Inferior parietal cortex (tissue), 1 donor: ENCODE measurements at regions not wholly inside any gene's neighbourhood (a gene's known extent, or its start where the extent isn't known, plus 50 kb on each side); places are given as distances from the start of the nearest gene placed in this dataset.
"Not testable (repeated sequence)": the region's sequence is repeated elsewhere in the genome, so short reads cannot be mapped to it uniquely, and the experiment has no call there.

Source experiments
- DNase-seq: peaks from one replicate; pipeline ENCODE4 v3.0.0-alpha.2; 2016; ENCODE audit errors: extremely low spot score

DNA sequence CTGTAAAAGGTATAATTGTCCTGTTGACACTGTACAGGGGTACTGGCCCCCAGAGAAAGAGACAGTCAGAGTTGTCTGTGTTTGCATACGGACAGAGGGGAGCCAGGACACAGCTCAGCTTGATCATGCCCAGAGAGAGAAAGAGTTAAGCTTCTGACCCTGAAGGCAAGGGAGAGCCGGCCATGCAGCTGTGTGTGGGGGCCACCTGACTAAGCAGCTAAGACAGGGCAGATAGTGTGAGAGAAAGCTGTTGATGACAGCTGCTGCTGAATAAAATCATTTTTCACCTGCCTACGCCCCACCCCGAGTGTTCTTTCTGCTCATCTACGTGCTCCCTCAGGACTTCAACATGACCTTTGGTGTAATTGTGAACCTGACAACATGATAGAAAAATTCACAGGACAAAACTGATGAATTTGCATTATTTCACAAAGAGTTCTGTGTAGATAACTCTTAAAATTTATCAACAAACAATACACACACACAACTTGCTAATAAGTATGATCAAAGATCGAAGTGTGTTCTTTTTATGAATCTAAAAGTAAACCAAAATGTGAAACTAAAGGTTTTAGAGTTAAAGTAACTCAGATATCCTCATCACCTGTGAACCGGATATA, 1294.3 kb upstream of the ATXN8OS start:
- DNase-seq, result no peak

- no peak for DNase-seq
These were observed 1297.0 kb upstream of the ATXN8OS start for GRCh38 chr13:68810660-68811059.

GRCh38 chr13:68808456-68808855, 1299.2 kb upstream of the ATXN8OS start:
- DNase-seq, result no peak

GRCh38 chr13:68806125-68806524, 1301.5 kb upstream of the ATXN8OS start:
- DNase-seq, result no peak

GRCh38 chr13:68784275-68784674, 1323.4 kb upstream of the ATXN8OS start:
- DNase-seq, result no peak

DNA sequence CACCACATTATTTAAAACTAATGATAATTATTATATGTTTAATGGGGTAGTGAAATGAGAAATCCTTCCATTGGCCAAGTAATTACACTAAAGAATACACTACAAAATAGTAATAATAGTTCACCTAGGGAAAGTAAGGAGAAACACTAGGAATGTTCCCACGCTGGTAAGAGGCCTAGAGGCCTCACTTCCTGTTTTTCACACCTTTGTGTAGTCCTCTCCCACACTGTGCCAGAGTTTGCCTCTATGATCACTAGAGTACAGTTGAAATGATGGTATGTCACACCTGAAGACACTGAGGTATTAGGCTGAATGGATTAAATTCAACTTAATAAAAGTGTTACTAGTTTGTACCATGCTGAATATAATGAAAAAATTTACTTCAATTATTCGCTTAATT, 1348.0 kb upstream of the ATXN8OS start:
- no peak for DNase-seq

DNA sequence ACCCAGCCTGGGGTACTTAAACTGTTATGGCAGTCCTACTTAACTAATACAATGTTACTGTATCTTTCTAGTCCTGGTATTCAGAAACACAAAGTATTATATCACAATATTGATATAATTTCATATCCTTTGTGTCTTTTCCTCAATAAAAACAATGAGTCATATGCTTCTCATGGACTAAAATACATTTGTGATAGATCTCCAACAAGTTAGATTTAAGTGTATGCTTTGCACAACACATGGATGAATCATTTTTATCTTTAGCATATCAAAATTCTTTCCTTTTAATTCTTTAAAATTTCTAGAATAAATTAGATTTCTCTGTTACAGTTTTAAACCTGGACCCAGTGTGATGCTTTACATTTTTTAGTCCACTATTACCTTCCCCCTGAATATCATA, 1357.8 kb upstream of the ATXN8OS start:
- no peak for DNase-seq

- DNase-seq, result no peak
These were observed 1359.6 kb upstream of the ATXN8OS start for GRCh38 chr13:68748038-68748437.

- no peak for DNase-seq
These were observed 1362.1 kb upstream of the ATXN8OS start for GRCh38 chr13:68745502-68745901.

GRCh38 chr13:68736961-68737360, 1370.7 kb upstream of the ATXN8OS start:
- DNase-seq, result no peak

DNA sequence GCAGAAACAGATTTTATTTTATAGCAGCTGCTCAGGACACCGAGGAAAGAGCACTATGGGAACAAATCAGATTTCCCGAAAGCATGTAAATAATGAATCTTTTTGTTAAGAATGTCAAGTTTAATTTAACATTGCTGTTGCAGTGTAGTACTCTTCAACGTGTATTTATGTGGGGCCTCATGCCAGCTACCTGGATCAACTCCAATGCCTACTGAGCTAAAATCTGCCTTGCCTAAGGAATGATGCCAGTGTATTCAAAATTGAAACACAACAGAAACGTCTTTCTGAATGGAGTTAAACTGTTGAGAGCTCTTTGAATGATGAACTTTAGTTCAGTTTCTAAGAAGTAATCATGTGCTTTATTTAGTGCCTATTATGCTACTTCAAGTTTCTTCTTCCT, 1379.8 kb upstream of the ATXN8OS start:
- peak; percentile 15 for DNase-seq

GRCh38 chr13:68727165-68727564, 1380.5 kb upstream of the ATXN8OS start:
- DNase-seq, result no peak

DNA sequence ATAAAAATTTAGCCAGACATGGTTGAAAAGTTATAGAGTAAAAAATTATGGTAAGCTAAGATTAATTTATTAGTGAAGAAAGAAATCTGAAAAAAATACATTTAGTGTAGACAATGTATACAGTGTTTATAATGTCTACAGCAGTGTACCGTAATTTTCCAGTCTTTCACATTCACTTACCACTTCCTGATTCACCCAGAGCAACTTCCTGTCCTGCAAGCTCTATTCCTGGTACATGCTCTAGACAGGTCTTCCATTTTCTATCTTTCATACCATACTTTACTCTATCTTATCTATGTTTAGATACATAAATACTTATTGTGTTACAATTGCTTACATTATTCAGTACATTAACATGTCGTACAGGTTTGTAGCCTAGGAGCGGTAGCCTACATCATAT, 1387.8 kb upstream of the ATXN8OS start:
- DNase-seq, result no peak

GRCh38 chr13:68715651-68716050, 1392.0 kb upstream of the ATXN8OS start:
- DNase-seq, result no peak

- DNase-seq, result no peak
These were observed 1393.3 kb upstream of the ATXN8OS start for GRCh38 chr13:68714292-68714691.

DNA sequence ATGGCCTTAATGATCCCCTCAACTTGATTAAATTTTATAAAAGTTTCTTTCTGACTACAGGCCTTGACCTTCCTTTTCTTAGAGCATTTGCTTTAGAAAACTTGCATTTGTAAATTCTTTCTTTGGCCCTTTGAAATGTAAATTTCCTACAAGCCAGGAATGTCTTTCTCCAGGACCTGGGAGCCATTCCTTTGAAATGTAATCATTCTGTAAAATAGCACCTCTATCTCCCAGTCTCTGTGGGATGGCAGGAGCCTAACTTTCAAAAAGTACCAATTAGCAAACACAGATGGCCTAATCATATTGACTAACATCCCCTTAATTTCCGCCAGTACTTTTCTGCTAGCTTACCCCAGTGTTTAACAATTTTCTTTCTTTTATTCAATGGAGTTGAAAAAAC, 1394.2 kb upstream of the ATXN8OS start:
- DNase-seq, result no peak

DNA sequence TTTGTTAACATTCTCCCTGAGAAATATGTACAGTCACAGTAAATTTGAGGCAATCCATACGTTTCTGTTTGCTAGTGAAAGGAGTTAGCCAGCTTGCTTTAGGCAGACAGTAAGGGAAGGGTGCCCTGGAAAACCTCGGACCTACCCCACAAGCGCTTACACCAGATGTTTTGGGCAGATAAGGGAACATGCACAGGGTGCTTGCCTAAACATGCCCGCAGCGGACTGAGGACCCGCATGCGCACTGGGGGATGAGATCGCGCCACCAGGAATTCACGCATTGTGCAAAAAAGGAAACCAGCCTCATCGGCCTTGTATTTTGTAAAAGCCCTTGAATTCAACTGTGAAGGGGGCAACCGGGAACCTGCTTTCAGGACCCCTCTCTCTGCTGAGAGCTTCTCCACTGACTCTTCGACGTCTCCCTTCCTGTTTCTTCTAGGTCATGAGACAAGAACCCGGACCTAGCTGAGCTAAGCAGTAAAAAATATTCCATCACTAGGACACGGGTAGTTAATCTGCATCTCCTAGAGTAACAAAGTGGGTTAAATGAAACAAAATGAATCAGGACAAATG, 1399.2 kb upstream of the ATXN8OS start:
- no peak for DNase-seq

DNA sequence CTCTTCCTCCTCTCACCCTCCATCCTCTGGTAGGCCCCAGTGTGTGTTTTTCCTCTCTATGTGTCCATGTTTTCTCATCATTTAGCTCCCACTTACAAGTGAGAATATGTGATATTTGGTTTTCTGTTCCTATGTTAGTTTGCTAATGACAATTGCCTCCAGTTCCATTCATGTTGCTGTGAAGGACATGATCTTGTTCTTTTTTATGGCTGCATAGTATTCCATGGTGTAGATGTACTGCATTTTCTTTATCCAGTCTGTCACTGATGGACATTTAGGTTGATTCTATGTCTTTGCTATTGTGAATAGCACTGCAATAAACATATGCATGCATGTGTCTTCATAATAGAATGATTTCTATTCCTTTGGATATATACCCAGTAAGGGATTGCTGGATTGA, 1401.6 kb upstream of the ATXN8OS start:
- DNase-seq, result not testable (repeated sequence)

DNA sequence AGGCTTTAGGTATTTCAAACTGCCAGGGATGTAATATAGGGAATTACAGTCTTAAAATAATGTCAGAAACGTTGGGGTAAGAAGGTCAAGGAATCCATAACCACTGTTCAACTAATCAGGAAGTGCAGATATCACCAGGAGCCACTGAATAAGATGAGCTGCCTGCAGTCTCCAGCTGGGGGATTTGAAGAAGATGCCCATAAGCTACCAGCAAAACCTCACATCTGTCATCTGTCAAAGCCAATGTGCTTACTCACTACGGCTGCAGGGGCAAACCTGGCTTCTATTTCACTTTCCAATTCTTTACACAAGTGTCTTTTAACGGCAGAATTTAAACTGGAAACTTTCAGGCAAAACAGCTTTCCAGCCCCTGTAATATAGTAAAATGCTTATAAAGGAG, 1410.1 kb upstream of the ATXN8OS start:
- DNase-seq, result no peak

- DNase-seq, result no peak
These were observed 1410.7 kb upstream of the ATXN8OS start for GRCh38 chr13:68696907-68697306.

GRCh38 chr13:68692049-68692448, 1415.6 kb upstream of the ATXN8OS start:
- DNase-seq, result no peak

GRCh38 chr13:68690567-68690966, 1417.1 kb upstream of the ATXN8OS start:
- DNase-seq, result no peak

- DNase-seq, result no peak
These were observed 1431.0 kb upstream of the ATXN8OS start for GRCh38 chr13:68676513-68677115.

DNA sequence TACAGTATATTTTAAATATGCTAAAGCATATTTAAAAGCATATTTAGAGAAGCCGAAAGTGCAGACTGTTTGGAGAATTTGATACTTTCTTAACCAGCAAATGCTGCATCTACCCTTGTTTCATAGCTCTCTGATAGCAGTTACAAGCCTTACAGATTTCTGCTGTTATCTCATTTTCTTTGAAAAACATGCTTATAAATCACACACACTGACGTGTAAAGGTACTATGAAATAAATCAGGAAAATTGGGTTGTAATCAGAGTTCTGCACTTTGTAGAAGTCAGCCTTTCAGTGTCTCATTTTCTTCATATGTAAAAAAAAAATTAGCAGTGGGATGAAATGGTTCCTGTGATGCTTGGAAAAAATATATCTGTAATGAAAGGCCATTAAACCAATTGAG, 1432.4 kb upstream of the ATXN8OS start:
- DNase-seq, result no peak
